ENCODE measurements at regions not wholly inside any gene's neighbourhood (a gene's known extent, or its start where the extent isn't known, plus 50 kb on each side); places are given as distances from the start of the nearest gene placed in this dataset.
A peak's percentile ranks its signal among the peaks of the same experiment; 100 is the strongest.
"Not testable (repeated sequence)": the region's sequence is repeated elsewhere in the genome, so short reads cannot be mapped to it uniquely, and the experiment has no call there.

DNA sequence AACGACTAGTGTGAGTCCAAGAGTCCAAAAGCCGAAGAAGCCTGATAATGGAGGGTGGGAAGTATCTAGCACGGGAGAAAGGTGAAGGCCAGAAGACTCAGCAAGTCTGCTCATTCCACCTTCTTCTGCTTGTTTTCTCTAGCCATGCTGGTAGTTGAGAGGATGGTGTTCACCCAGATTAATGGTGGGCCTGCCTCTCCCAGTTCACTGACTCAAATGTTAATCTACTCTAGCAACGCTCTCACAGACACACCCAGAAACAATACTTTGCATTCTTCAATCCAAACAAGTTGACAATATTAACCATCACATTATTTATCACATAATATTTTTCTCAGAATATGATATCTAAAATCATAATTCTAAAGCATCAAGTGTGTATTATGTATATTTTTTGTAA is 1055.1 kb upstream of the PCDH10 start:
- DNase-seq (ENCODE audit: low read depth): no peak

DNA sequence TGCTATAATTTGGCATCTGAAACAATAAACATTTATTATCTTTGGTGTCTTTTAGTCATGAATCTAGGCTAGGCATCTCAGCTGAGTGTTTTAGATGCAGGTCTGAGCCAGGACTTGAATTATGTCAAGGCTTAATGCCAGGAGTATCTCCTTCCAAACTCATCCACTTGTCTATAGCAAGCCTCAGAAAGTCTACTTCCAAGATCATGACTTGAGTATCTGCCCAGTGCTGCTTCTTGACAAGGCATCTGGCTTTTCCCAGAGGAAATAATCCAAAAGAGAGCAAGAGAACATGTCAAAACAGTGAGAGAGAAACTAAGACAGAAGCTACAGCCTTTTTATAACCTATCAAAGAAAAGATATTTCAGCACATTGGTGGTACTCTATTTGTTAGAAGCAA is 1052.1 kb upstream of the PCDH10 start:
- DNase-seq (ENCODE audit: low read depth): no peak

DNA sequence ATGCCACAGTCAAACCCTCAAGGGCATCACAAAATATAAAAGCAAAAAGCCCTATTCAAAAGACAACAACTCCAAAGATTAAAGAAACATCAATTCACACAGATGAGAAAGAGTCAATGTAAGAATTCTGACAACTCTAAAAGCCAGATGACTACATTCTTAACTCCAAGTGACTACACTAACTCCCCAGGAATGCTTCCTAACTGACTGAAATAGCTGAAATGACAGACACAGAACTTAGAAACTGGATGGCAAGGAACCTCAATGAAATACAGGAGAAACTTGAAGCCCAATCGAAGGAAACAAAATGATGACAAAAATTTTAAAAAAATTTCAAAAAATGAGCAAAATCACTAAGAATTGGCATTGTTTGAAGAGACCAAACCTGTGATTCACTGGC is 1047.6 kb upstream of the PCDH10 start:
- DNase-seq (ENCODE audit: low read depth): peak; percentile 1

DNA sequence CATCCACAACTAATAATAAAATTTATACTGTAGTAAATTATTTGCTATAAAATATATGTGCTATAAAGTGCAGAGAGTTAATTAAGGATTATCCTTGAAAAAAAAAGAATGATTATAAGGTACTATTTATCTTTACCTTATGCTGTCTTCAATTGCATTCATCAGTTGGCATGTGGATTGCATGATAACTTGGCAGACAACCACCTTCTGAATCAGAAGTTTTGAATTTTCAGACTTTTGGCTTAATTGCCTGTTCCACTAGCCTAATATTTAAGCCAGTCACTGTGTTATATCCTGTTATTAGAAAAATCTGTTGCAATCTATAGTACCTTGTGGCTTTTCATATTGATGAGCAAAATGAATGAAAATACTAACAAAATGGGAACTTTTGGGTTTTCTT is 1040.3 kb upstream of the PCDH10 start:
- DNase-seq (ENCODE audit: low read depth): no peak

DNA sequence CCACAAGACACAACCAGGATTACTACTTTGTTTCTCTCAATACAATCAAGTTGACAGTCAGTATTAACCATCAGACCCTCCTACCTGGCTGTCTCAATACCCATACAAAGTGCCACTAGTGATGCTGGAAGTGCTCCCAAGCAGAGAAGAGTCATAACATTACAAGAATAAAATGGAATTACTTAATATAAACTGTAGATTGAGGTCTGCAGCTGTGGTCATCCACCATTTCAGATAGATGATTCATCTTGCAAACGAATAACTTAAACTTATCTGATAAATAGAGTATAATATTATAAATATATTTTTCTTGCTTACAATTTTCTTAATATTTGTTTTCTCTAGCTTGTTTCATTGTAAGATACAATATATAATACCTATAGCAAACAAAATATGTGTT is 1034.2 kb upstream of the PCDH10 start:
- no peak for DNase-seq (ENCODE audit: low read depth)

DNA sequence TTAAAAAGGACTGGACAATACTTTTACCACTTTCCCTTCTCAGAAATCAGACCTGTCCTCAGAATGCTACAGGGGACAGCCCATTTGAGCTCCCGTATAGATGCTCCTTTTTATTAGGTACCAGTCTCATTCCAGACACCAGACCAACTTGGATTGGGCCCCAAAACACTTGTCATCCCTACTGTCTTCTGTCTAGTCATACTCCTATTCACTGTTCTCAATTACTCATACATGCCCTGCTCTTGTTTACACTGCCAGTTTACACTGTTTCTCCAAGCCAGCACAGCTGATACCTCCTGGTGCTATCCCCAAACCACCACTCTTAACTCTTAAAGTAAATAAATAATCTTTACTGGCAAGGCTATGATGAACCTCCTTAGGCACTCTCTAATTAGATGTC is 1026.4 kb upstream of the PCDH10 start:
- DNase-seq (ENCODE audit: low read depth): not testable (repeated sequence)

DNA sequence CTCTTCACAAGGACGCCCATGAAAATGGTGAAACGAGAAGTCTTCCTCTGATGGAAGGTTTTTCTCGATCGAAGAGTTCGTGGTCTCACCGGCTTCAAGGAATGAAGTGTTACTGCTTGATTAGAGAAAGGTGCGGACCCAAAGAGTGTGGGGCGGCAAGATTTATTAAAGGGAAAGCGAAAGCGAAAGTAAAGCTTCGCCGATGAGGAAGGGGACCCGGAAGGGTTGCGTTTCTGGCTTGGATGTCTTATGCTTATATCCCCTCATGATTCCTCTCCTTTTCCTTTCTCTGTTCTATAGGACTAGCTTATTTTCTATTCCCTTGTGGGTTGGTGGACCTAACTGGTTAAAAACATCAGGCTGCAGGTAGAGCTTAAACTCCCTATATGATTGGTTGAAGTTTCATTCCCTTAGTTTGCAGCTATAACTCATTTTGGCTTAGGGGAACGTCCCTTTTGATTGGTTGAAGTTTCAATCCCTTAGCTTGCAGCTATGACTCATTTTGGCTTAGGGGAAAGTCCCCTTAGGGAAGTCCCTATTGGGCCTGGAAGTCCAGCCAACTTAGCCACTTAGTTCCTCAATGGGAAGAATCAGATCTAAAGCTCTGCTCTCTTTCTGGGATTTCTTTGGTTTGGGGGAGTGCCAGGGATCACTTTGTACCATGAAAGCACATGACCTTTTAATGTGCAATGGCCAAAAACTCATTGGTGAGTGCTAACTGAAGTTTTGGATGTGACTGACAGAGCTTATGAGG is 1025.0 kb upstream of the PCDH10 start:
- no peak for DNase-seq (ENCODE audit: low read depth)

DNA sequence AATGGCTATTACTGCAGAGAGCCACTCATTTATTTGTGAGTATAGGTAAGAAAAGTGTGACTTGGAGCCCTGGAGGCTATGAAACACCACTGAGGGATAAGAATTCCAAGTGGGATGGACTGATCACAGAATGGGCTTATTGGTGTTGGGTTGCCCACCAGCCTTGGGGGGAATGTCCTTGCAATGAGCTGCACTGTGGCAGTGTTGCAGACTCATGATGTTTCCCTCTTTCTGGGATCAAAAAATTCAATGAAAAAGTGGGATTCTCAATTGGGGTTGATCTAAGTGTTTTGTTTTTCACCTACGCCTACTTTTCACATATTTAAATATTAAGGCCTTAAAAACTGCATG is 1024.5 kb upstream of the PCDH10 start:
- no peak for DNase-seq (ENCODE audit: low read depth)

DNA sequence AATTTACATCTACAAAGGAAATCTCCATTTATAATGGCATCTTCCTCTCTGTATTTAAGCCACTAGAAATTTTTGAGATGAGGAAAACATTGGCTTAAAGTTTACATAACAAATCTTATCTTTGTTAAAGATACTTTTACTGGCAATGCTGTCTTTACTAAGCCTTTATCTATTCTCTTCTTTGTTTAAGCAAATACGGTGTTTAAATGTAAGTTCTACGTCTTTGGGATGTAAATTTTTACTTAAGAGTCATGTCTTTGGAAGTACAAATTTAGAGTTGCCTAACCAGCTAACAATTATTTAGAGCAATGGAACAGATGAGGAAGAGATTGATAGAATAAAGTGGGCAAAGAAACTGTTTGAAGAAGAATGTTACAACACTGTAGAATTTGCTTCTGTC is 1024.0 kb upstream of the PCDH10 start:
- no peak for DNase-seq (ENCODE audit: low read depth)

DNA sequence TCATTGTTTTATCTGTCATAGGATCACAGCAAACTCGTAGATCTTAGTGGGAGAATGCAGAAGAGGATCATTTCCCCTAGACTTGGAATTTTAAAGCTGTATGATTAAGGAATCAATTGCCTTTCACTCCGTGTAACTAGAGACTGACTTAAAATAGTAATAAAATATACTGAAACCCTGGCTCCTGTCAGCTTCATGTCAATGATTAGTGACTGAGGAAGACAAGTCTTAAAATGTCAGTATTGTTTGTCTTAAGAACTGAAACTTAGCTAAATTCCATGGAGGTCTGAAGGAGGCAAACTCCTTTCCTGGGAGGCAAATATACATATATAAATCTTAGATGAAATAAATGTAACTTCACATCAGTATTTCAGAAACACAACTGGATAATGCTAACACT is 1016.7 kb upstream of the PCDH10 start:
- DNase-seq (ENCODE audit: low read depth): no peak

DNA sequence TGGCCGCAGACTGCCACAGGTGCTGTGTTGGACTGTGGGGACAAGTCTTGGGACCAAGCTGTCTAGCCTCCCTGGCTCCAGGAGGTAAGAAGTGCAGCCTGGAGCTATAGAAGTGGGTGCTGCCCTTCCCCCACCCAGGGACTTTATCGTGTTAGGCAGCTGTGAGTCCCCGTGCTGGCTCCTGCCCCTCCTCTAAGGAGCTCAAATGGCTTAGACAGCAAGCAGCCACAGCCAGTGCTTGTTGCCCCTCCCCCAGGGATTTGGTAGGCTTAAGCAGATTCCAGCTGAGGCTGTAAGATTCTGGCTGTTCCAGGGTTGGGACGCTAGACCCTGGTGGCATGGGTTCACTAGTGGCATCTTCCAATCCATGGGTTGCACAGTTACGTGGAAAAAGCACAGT is 979.4 kb upstream of the PCDH10 start:
- no peak for DNase-seq (ENCODE audit: low read depth)

DNA sequence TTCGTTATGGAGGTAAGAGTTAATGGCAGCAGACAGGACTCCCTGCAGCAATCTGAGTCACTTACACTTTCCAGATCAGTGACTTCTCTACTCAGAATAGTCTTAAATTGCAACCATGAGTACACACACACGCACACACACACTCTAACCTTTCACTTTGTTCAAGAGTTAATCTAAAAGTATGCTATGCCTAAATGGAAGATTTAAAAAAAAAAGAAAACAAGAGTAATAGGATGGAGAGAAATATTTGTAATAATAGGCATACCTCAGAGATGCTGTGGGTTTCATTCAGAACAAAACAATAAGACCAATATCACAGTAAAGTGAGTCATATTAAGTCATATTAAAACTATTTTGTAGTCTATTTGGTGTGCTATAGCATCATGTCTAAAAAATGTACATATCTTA is 969.1 kb upstream of the PCDH10 start:
- no peak for DNase-seq (ENCODE audit: low read depth)

DNA sequence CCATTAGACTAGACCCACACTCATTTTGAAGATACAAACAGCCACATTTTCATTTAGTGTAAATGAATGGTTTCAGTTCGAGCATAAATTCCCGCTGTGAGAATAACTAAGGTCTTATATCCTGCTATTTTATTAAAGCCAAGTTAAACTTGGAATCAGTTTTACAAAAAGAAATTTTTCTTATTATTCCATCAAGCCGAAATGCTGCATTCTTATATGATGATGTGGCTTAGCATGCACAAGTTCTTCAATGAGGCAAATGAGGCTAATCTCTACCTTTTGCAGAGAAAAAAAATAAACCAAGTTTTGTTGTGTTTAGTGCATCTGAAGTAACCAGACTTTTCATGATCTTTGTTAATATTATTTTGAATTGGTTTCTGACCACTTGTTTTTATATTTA is 953.9 kb upstream of the PCDH10 start:
- no peak for DNase-seq (ENCODE audit: low read depth)

DNA sequence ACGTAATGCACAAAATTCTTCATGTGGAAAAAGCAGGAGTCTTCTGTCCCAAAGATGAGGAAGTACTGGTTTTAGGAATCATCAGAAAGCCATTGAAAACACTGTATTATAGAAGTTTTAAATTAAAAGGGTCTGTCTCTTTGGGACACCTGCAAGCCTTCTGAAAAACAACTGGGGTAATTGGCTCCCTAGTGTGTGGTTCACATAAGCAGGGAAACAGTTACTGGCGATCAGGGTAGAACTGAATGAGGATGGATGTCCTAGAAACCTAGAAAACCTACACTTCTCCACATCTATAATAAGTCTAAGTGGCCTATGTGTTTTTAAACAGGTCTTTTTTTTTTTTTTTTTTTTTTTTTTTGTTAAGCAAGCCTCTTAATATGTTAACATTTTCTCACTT is 945.5 kb upstream of the PCDH10 start:
- no peak for DNase-seq (ENCODE audit: low read depth)

DNA sequence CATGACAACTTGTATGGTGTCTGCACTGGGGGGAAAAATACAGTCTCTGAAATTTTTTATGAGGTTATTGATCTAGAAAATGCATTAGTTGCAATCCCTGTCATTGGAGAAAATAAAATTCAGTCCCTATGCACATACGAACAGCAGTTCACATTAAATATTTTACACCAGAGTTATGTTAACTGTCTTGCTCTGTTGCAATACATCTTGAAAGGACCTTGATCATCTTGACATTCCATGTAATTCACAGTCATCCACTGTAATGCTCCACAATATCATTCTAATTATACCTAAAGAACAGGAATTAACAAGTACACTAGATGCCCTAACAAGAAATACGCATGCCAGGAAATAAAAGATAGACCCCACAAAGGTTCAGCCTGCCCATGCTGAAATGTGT is 934.6 kb upstream of the PCDH10 start:
- no peak for DNase-seq (ENCODE audit: low read depth)

DNA sequence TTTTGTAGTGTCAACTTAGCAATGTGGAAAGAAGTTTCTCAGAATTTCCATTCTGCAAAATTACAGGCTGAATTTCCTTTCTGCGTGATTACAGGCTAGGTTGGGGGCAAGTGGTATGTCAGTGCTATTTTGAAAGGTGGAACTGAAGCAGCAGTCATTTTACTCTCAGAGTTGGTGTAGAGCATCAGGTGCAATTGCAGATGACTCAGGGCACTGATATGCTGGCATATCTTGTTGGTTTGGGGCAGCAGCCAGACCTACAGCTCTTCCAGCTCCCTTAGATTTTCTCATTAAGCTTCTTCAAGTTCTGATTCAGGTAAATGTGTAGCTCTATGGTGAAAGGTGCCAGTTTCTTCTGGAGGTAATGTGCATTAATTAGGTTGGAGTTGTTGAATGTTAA is 930.7 kb upstream of the PCDH10 start:
- no peak for DNase-seq (ENCODE audit: low read depth)

DNA sequence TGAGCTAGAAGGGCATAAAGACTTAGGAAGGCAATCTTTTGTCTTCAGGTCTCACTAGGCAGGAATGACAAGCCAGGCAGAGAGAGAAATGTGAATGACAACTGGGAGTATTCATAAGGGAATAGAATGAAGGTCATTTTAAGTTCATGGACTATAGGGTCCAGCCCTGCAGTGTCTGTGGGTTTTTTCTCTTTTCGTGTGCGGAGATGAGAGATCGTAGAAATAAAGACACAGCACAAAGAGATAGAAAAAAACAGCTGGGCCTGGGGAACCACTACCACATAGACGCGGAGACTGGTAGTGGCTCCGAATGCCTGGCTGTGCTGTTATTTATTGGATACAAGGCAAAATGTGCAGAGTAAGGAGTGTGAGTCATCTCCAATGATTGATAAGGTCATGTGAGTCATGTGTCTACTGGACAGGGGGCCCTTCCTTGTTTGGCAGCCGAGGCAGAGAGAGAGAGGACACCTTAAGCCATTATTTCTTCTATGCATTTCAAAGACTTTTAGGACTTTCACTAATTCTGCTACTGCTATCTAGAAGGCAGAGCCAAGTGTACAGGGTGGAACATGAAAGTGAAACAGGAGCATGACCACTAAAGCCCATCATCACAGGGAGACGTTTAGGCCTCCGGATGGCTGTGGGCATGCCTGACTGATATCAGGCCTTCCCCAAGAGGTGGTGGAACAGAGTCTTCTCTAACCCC is 921.8 kb upstream of the PCDH10 start:
- no peak for DNase-seq (ENCODE audit: low read depth)

DNA sequence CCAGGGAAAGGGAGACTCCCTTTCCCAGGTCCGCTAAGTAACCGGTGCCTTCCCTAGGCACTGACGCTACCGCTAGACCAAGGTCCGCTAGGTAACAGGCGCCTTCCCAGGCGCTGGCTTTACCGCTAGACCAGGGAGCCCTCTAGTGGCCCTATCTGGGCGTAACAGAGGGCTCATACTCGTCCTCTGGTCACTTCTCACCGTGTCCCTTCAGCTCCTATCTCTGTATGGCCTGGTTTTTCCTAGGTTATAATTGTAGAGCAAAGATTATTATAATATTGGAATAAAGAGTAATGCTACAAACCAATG is 921.3 kb upstream of the PCDH10 start:
- DNase-seq (ENCODE audit: low read depth): peak; percentile 2

DNA sequence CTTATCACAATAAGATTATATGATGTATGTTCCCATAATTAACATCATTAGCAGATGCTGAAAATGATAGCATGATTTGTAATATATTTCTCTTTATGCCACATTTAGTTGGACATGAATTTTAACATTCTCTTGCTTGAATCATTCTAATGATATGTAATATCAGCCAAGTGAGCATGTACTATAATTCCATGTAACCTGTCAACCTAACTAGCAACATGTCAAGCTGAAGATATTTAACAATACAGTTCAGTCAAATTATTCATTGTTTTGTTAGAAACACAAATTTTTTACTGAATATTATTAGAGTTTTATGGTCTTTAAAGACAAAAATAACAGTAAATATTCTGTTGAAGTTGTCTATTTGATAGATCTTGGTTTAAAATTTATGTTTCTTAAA is 920.4 kb upstream of the PCDH10 start:
- DNase-seq (ENCODE audit: low read depth): no peak

DNA sequence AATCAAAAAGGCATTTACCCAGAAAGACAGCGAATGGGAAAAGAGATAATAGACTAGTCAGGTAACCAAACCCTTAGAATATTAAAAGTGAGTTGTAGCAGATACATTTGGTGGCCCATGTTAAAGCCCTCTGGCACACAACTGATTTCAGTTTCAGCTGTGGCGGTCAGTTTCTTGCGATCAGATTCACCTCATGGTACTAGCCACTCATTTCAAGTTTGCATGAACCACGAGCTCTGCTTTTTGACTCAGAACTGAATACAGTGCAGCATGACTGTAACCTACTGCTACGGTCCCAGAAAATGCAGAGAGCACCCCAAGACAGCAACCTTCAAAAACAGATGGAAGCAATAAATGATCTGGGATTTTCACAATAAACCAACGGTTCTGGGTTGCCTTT is 919.1 kb upstream of the PCDH10 start:
- no peak for DNase-seq (ENCODE audit: low read depth)

DNA sequence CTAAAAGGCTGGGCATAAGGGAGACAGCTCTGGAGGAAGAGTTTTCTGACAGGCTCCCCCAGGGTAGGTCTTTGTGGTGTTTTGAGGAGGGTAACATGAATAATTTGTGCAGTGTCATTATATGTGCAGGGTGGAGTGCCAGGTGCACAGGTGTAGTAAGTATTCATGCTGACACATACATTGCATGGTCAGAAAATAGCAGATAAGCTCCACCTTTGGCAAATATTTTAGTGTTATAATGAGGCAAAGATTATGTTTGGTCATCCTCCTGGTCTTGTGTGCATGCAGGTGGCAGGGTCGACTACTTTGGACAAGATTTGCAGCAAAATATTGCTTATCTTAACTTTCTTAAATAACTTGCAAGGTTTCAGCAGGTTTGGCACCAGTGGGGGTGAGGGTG is 910.4 kb upstream of the PCDH10 start:
- no peak for DNase-seq (ENCODE audit: low read depth)

DNA sequence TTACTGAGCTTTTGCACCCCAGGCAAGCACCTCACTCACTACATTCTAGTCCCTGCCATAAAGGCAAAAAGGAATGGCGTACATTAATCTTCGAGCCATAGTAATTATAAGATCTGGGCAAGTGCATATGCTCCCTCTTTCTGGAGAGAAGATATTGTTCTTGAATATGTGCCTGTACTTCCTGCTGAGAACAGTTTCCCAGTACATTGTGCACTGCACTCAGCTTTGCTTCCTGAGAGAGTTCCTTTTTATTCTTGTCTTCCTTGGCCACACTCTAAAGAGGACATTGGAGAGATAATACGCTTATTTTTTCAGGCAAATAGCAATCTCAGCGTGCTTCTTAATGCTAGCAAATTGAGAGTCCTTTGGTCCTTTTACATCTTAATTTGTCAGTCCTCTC is 909.0 kb upstream of the PCDH10 start:
- DNase-seq (ENCODE audit: low read depth): no peak

DNA sequence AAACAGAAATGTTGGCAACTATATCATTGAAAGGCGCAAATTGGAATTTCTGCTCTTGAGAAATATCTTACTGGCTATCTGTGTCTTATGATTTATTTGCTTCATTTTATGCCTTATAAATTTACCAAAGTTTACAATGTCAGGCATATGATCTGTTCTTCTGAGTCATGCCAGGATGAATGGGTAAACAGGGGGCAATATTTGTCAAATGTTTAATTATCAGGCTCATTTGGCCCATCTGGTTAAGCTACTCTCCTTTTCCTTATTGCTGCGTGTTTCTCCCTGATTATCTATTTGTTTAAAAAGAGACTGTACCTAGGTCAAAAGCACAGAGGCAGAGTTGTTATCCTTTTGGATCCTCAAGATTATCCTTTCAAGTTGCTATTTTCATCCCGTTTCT is 903.8 kb upstream of the PCDH10 start:
- no peak for DNase-seq (ENCODE audit: low read depth)

DNA sequence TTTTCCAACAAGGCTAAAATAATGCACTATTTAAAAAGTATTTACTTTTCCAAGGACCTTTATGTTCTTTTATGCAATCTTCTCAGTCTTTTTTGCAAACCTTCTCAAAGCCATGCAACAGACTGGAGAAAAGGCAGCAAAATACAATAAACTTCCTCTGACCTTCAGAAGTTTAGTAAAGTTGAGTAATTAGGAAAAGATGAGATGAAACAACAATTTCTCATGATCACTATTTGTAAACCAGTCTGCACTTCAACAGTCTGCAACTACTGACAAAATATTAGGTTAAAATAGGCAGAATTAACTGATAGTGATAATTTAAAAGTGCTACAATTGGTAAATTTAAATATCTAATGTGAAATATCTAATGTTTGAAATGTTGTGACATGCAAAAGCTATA is 884.9 kb upstream of the PCDH10 start:
- no peak for DNase-seq (ENCODE audit: low read depth)

Measured in stromal cell of bone marrow (primary cell).